OCI-LY7 (cell line): ENCODE measurements at regions not wholly inside any gene's neighbourhood (a gene's known extent, or its start where the extent isn't known, plus 50 kb on each side); places are given as distances from the start of the nearest gene placed in this dataset.

Source experiments
- BruUV-seq: library from RNA; stranded (reverse); fragments of 400-500 nt; replicated peaks from 2 replicates; lab custom pipeline; 2021; lab: Mats Ljungman, UMichigan
- CTCF ChIA-PET: fragments of 300-600 bp; sonication (Branson Sonifier 250); formaldehyde crosslinking; loops from one replicate; lab custom pipeline; 2022; ENCODE audit warnings: antibody characterized with exemption; ENCODE audit not compliant: unreplicated experiment; lab: Charles Lee
- POLR2A ChIA-PET: fragments of 300-600 bp; sonication (Branson Sonifier 250); formaldehyde crosslinking; loops from one replicate; lab custom pipeline; 2022; ENCODE audit warnings: antibody characterized with exemption; lab: Charles Lee
- DNase-seq: peaks from one replicate; pipeline ENCODE4 v3.0.0-alpha.2; 2015; ENCODE audit warnings: low spot score
- H2AFZ ChIP-seq: fragments of 200-600 bp; sonication (generic), shearing (Covaris generic); 2 replicates; pipeline ENCODE4 v1.6.1; 2014; ENCODE audit warnings: mild to moderate bottlenecking, antibody characterized with exemption, low read length, moderate library complexity
- H3K27ac ChIP-seq: fragments of 200-600 bp; sonication (generic); 2 replicates; pipeline ENCODE4 v1.5.1; 2014; ENCODE audit warnings: mixed run types, low read depth, mild to moderate bottlenecking, moderate library complexity, low read length, inconsistent platforms; ENCODE audit not compliant: poor library complexity, severe bottlenecking
- H3K36me3 ChIP-seq: fragments of 200-600 bp; sonication (generic); 2 replicates; pipeline ENCODE4 v1.6.1; 2014; ENCODE audit warnings: mild to moderate bottlenecking, antibody characterized with exemption, low read length, moderate library complexity, mixed read lengths; ENCODE audit not compliant: insufficient read depth
- H3K4me1 ChIP-seq: fragments of 200-600 bp; sonication (generic); 2 replicates; pipeline ENCODE4 v1.5.1; 2014; ENCODE audit warnings: mild to moderate bottlenecking, low read length; ENCODE audit not compliant: insufficient read depth, poor library complexity, severe bottlenecking
- H3K4me2 ChIP-seq: fragments of 200-600 bp; sonication (generic); 2 replicates; pipeline ENCODE4 v1.6.1; 2014; ENCODE audit warnings: mild to moderate bottlenecking, low read length
- H3K4me3 ChIP-seq: fragments of 200-600 bp; sonication (generic); 2 replicates; pipeline ENCODE4 v1.5.1; 2014; ENCODE audit warnings: mild to moderate bottlenecking, low read depth, low read length; ENCODE audit not compliant: poor library complexity, severe bottlenecking
- H3K79me2 ChIP-seq: fragments of 200-600 bp; sonication (generic); 2 replicates; pipeline ENCODE4 v1.6.1; 2016; ENCODE audit warnings: low read depth, mild to moderate bottlenecking, low read length, moderate library complexity, mixed read lengths; ENCODE audit not compliant: insufficient read depth
- H3K9me2 ChIP-seq: fragments of 200-600 bp; sonication (generic); 2 replicates; pipeline ENCODE4 v1.6.1; 2016; ENCODE audit warnings: mild to moderate bottlenecking, low read length, mixed read lengths; ENCODE audit not compliant: insufficient read depth
- H3K9me3 ChIP-seq: fragments of 200-600 bp; sonication (generic); 2 replicates; pipeline ENCODE4 v1.6.1; 2014; ENCODE audit warnings: mild to moderate bottlenecking, mixed run types, low read length, mixed read lengths
- H4K20me1 ChIP-seq: fragments of 200-600 bp; sonication (generic); 2 replicates; pipeline ENCODE4 v1.6.1; 2014; ENCODE audit warnings: mild to moderate bottlenecking, antibody characterized with exemption, low read length, moderate library complexity, mixed read lengths; ENCODE audit not compliant: insufficient read depth
- CTCF ChIP-seq: fragments of 200-600 bp; sonication (generic); conservative IDR thresholded peaks from 2 replicates; pipeline ENCODE4 v1.5.1; 2014; ENCODE audit warnings: mild to moderate bottlenecking, antibody characterized with exemption, low read length, moderate library complexity, mixed read lengths
- EZH2phosphoT487 ChIP-seq: fragments of 200-600 bp; sonication (generic); IDR thresholded peaks from 2 replicates; pipeline ENCODE4 v1.6.1; 2018; ENCODE audit warnings: low read depth, borderline replicate concordance, mild to moderate bottlenecking, mixed run types, antibody characterized with exemption, low read length, moderate library complexity, mixed read lengths
- intact Hi-C: fragments of 100-400 bp; cut with micrococcal nuclease; formaldehyde crosslinking; loops from one replicate; pipeline ENCODE4 v1.10.0; 2022; ENCODE audit not compliant: unreplicated experiment

GRCh38 chr9:126084696-126085095 lies 241.9 kb upstream of the MVB12B start:
- no peak overlapping the region for H3K27ac ChIP-seq
- CTCF ChIA-PET = no interaction called here
- H3K79me2 ChIP-seq = no peaks in the 10 kb centered on the region
- H3K4me3 ChIP-seq = no peak overlapping the region
- no peak overlapping the region for H3K4me2 ChIP-seq
- intact Hi-C loops = no loop called here
- POLR2A ChIA-PET = no interaction called here
- no peaks in the 10 kb centered on the region for H4K20me1 ChIP-seq
- H3K9me2 ChIP-seq = no peaks in the 10 kb centered on the region
- no peak for DNase-seq
- no peaks in the 10 kb centered on the region for H3K4me1 ChIP-seq
- BruUV-seq = no TSS peak
- no peaks in the 10 kb centered on the region for H3K9me3 ChIP-seq
- no peaks in the 10 kb centered on the region for H3K36me3 ChIP-seq
- no peak overlapping the region for H2AFZ ChIP-seq
- TF ChIP-seq CTCF = no peak
- TF ChIP-seq EZH2phosphoT487 = no peak

GRCh38 chr9:126085170-126085569 lies 241.5 kb upstream of the MVB12B start:
- ChIA-PET CTCF (no interaction called here), POLR2A (interaction anchor here (0.6 kb wide), 1 partner anchor 492 kb away, joined by 3 read pairs; no protein-coding TSS in a partner anchor)
- no peak overlapping the region for H2AFZ ChIP-seq
- TF ChIP-seq EZH2phosphoT487 (no peak), CTCF (no peak)
- no peaks in the 10 kb centered on the region for H4K20me1 ChIP-seq
- no peaks in the 10 kb centered on the region for H3K9me3 ChIP-seq
- no peaks in the 10 kb centered on the region for H3K79me2 ChIP-seq
- DNase-seq = no peak
- BruUV-seq = no TSS peak
- H3K27ac ChIP-seq = no peak overlapping the region
- H3K4me2 ChIP-seq = no peak overlapping the region
- no peaks in the 10 kb centered on the region for H3K36me3 ChIP-seq
- no peak overlapping the region for H3K4me3 ChIP-seq
- intact Hi-C loops = no loop called here
- H3K4me1 ChIP-seq = no peaks in the 10 kb centered on the region
- H3K9me2 ChIP-seq = no peaks in the 10 kb centered on the region

- CTCF ChIA-PET = no interaction called here
- Histone ChIP-seq H3K9me2 (no peaks in the 10 kb centered on the region), H3K36me3 (no peaks in the 10 kb centered on the region), H3K27ac (no peak overlapping the region), H3K9me3 (no peaks in the 10 kb centered on the region), H3K4me2 (no peak overlapping the region), H4K20me1 (no peaks in the 10 kb centered on the region), H2AFZ (no peak overlapping the region), H3K4me1 (no peaks in the 10 kb centered on the region), H3K4me3 (no peak overlapping the region), H3K79me2 (no peaks in the 10 kb centered on the region)
- TF ChIP-seq EZH2phosphoT487 (no peak), CTCF (no peak)
- DNase-seq = no peak
- BruUV-seq = no TSS peak
- intact Hi-C loops = no loop called here
- POLR2A ChIA-PET = interaction anchor here (0.7 kb wide), 1 partner anchor 168 kb away, joined by 3 read pairs; no protein-coding TSS in a partner anchor
Observed at GRCh38 chr9:126088336-126088735, 238.3 kb upstream of the MVB12B start.
